ENCODE measurements at regions not wholly inside any gene's neighbourhood (a gene's known extent, or its start where the extent isn't known, plus 50 kb on each side); places are given as distances from the start of the nearest gene placed in this dataset.

DNA sequence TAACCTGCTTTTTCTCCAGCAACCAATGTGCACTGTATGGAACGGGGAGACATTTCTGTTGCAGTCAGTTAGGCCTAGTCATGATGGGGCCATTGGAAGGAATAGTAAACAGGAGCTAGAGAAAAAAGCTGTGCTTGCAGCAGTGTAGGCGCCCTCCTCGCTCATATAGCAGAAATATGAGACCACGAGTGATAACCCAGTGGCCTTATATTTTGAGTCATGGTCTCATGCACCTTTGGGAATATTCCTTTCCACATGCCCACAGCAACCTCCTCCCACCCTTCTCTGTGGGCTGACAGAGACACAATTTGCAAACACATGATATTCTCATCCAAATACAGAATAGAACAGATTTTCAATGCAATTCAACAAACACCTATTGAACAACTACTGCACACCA, 248.9 kb upstream of the CITED2 start:
- DNase-seq (ENCODE audit: low read depth), result no peak
- H3K4me3 ChIP-seq (ENCODE audit: low read depth, low read length), result no peak overlapping the region
- no peak for FAIRE-seq
- TF ChIP-seq, protein P1, sequence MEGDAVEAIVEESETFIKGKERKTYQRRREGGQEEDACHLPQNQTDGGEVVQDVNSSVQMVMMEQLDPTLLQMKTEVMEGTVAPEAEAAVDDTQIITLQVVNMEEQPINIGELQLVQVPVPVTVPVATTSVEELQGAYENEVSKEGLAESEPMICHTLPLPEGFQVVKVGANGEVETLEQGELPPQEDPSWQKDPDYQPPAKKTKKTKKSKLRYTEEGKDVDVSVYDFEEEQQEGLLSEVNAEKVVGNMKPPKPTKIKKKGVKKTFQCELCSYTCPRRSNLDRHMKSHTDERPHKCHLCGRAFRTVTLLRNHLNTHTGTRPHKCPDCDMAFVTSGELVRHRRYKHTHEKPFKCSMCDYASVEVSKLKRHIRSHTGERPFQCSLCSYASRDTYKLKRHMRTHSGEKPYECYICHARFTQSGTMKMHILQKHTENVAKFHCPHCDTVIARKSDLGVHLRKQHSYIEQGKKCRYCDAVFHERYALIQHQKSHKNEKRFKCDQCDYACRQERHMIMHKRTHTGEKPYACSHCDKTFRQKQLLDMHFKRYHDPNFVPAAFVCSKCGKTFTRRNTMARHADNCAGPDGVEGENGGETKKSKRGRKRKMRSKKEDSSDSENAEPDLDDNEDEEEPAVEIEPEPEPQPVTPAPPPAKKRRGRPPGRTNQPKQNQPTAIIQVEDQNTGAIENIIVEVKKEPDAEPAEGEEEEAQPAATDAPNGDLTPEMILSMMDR (IDR thresholded peaks at IDR 0.05; ENCODE audit: insufficient read depth, low read length, severe bottlenecking), result no peak
- H3K27me3 ChIP-seq (ENCODE audit: control insufficient read depth, insufficient read depth, low read length), result no peaks in the 10 kb centered on the region
- H3K36me3 ChIP-seq (ENCODE audit: control insufficient read depth, insufficient read depth, low read length), result no peaks in the 10 kb centered on the region

DNA sequence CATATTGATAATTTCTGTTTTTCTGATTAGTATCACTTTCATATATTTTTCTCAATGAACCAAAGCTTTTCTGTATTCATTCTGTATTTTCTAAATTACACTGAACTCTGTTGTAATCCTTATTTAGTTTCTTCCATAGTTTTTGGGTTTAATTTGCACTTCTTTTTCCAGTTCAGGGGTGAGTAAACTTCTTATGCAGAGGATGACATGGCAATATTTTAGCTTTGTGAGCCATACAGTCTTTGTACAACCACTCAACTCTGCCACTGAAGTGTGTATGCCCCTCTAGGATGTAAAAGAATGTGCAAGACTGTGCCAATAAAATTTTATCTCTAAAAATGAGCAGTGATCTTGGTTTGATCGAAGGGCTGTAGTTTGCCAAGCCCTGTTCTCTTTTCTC, 239.0 kb upstream of the CITED2 start:
- Histone ChIP-seq H3K27me3 (ENCODE audit: control insufficient read depth, insufficient read depth, low read length) (no peaks in the 10 kb centered on the region), H3K4me3 (ENCODE audit: low read depth, low read length) (no peak overlapping the region), H3K36me3 (ENCODE audit: control insufficient read depth, insufficient read depth, low read length) (no peaks in the 10 kb centered on the region)
- FAIRE-seq, result no peak
- DNase-seq (ENCODE audit: low read depth), result no peak
- TF ChIP-seq, protein P1 (IDR thresholded peaks at IDR 0.05; ENCODE audit: insufficient read depth, low read length, severe bottlenecking), result no peak

DNA sequence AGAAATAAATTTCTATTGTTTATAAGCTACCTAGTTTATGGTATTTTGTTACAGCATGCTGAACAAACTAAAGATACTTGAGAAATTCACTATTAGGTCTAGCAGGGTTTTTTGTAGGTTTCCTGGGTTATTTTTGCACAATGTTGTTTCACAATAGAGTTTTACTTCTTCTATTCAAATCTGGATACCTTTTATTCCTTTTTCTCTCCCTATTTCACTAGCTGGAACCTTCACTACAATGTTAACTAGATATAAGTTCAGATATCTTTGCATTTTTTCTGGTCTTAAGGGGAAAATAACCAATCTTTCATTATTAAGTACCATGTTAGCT, 237.7 kb upstream of the CITED2 start:
- DNase-seq (ENCODE audit: low read depth) (no peak), FAIRE-seq (no peak)
- Histone ChIP-seq H3K4me3 (ENCODE audit: low read depth, low read length) (no peak overlapping the region), H3K36me3 (ENCODE audit: control insufficient read depth, insufficient read depth, low read length) (no peaks in the 10 kb centered on the region), H3K27me3 (ENCODE audit: control insufficient read depth, insufficient read depth, low read length) (no peaks in the 10 kb centered on the region)
- TF ChIP-seq, protein P1 (IDR thresholded peaks at IDR 0.05; ENCODE audit: insufficient read depth, low read length, severe bottlenecking), result no peak

DNA sequence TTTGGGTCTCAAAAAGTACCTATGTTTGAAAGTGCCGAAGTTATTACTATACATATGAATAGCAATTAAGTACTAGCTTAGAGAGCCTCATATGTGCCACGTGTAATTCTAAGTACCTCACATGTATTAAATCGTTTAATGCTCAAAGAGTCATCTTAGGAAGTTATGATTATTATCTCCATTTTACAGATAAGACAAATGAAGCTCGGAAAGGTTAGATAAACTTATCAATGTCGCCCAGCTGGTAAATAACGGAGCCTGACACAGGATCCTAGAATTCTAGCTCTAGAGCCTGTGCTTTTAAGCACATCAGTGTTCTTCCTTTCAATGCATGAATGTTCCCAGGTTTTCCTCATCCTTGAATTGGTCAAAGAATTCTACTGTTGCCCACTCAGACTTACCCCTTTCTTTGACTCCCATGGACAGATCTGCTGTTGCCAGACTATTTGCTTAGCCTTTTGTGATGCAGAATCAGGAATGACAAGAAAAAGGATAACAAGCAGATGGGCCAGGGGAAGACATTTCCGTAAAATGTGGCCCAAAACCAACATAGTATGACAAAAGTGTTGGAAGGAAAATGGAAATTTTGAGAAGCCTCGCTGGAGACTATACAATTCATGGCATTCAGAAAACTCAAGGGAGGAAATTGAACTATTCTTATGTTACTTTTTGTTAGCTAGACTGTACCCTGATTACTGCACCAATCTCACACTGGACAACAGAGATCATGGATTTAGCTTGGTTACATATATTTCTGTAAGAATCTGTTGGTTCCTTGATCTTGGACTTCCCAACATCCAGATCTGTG, 237.1 kb upstream of the CITED2 start:
- Histone ChIP-seq H3K27me3 (ENCODE audit: control insufficient read depth, insufficient read depth, low read length) (no peaks in the 10 kb centered on the region), H3K4me3 (ENCODE audit: low read depth, low read length) (no peak overlapping the region), H3K36me3 (ENCODE audit: control insufficient read depth, insufficient read depth, low read length) (no peaks in the 10 kb centered on the region)
- FAIRE-seq (no peak), DNase-seq (ENCODE audit: low read depth) (no peak)
- TF ChIP-seq, protein P1 (IDR thresholded peaks at IDR 0.05; ENCODE audit: insufficient read depth, low read length, severe bottlenecking), result no peak

DNA sequence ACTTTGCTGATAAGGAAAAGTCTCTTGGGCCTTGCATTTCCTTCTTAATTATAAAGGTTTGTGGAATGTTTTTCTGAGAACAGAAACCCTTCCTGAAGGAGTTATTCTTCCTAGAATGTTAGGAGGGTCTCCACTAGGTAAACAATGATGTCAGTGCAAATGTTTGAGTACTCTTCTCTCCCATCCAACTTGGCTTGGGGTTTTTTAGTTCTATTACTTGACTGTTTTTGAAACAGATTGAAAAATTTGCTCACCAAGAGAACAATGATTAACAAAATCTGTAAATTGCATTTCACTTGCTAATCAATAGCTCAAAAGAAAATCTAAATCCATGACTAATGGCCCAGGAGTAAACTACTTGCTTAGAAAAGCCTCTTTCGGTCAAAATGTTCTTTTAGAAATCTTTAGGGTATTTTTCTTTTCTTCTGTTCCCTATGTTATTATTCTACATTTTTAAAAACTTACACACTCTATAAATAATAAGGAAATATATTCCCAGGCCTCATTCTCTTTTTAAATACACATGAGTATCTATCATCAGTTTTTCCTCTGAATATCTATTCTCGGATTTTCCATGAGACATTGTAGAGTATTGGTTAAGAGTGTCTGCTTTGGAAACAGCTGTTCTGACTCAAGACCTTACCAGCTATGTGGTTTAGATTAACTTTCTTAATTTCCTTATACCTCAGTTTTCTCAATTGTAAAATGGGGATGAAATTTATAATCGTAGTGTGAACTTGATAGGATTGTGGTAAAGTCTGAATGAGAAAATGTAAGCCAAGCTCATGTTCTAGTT, 234.2 kb upstream of the CITED2 start:
- FAIRE-seq, result no peak

More for the DNA sequence above, 234.2 kb upstream of the CITED2 start:
- Histone ChIP-seq H3K36me3 (ENCODE audit: control insufficient read depth, insufficient read depth, low read length) (no peaks in the 10 kb centered on the region), H3K27me3 (ENCODE audit: control insufficient read depth, insufficient read depth, low read length) (no peaks in the 10 kb centered on the region), H3K4me3 (ENCODE audit: low read depth, low read length) (no peak overlapping the region)
- TF ChIP-seq, protein P1 (IDR thresholded peaks at IDR 0.05; ENCODE audit: insufficient read depth, low read length, severe bottlenecking), result no peak
- DNase-seq (ENCODE audit: low read depth), result no peak

Data from bronchial epithelial cell (primary cell).